Stomach (tissue), 8 donors: ENCODE measurements at regions not wholly inside any gene's neighbourhood (a gene's known extent, or its start where the extent isn't known, plus 50 kb on each side); places are given as distances from the start of the nearest gene placed in this dataset.

Experiments
- DNase-seq, 2 donors: peaks; one replicate each; pipeline versions ENCODE4 v3.0.0 to v3.0.0-alpha.2; 2013 to 2019
- H3K27ac ChIP-seq, 5 donors: fragments of 200-600 bp in 4 of 5; sonication (generic) in 4 of 5; one replicate each; pipeline ENCODE4 v1.5.1; 2013 to 2019; ENCODE audit warnings: mild to moderate bottlenecking in 1 of 5, moderate library complexity in 1 of 5
- H3K27me3 ChIP-seq, 3 donors: fragments of 200-600 bp; sonication (generic); one replicate each; pipeline ENCODE4 v1.5.1; 2017 to 2019; ENCODE audit warnings: mixed run types in 1 of 3
- H3K36me3 ChIP-seq, 4 donors: fragments of 200-600 bp; sonication (generic); 1 replicate in 3 of 4; 2 replicates in 1 of 4; pipeline ENCODE4 v1.5.1; 2016 to 2019
- H3K4me1 ChIP-seq, 4 donors: fragments of 200-600 bp; sonication (generic); one replicate each; pipeline ENCODE4 v1.5.1; 2016 to 2019
- H3K4me3 ChIP-seq, 4 donors: fragments of 200-600 bp; sonication (generic) in 3 of 4; one replicate each; pipeline ENCODE4 v1.5.1; 2016 to 2019; ENCODE audit warnings: mild to moderate bottlenecking in 1 of 4
- H3K9me3 ChIP-seq, 4 donors: fragments of 200-600 bp; sonication (generic); one replicate each; pipeline ENCODE4 v1.5.1; 2016 to 2019
- EP300 ChIP-seq: sonication (generic); formaldehyde crosslinking; IDR thresholded peaks from one replicate; pipeline ENCODE4 v1.6.1; 2017; ENCODE audit warnings: antibody characterized with exemption
- POLR2A ChIP-seq, 4 donors: fragments of 450-650 bp; IDR thresholded peaks; one replicate each; pipeline ENCODE4 v1.6.1; 2016; ENCODE audit warnings: antibody characterized with exemption in 4 of 4, control low read depth in 2 of 4, mild to moderate bottlenecking in 1 of 4, moderate library complexity in 1 of 4
- POLR2AphosphoS5 ChIP-seq, 3 donors: sonication (generic); formaldehyde crosslinking; IDR thresholded peaks; one replicate each; pipeline ENCODE4 v1.6.1; 2016; ENCODE audit warnings: antibody characterized with exemption in 3 of 3
- WGBS, 5 donors: extraction: QIAGEN DNeasy Blood & Tissue Kit in 3 of 5; methylation state at CpG; one replicate each; pipeline versions ENCODE4 v1.1.5 to v1.1.7; 2013 to 2018; 5-methylcytosine and 5-hydroxymethylcytosine counted together
- intact Hi-C: fragments of 100-400 bp; cut with DNase I; formaldehyde crosslinking; loops from one replicate; pipeline ENCODE4 v1.15.1; 2023; ENCODE audit warnings: low total_unique reads
- TF ChIP-seq, protein P1 (sequence below), 7 experiments: fragments of 450-650 bp in 4 of 7; fragments of 200-600 bp in 3 of 7; sonication (generic) in 3 of 7; IDR thresholded peaks; one replicate each; pipeline ENCODE4 v1.5.1; 2016 to 2019; ENCODE audit warnings: antibody characterized with exemption in 7 of 7, control low read depth in 2 of 7, mild to moderate bottlenecking in 1 of 7
- donor health status: healthy with polysubstance abuse.
- donor health status: Bipolar disorder and iron deficiency.
- donor health status: healthy.

DNA sequence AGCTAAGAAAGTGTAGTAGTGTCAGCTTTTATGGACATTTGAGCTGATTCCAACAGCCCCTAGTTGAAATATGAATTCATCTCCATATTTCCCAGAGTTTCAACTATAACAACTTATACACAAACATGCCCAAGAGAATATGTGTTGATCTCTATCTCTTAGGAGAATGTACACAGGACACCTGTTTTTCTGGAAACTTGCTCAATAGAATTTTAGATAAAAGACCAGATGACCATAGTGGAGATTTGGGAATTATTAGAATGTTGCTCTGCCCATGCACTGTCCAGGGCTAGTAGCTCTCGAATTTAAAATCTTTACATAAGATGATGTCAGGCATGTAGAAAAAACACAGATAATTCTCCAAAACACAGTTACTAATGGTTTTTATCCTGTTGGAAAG is 162.3 kb upstream of the VRK2 start:
- WGBS, 5 donors, result 82 to 91% (median 87%) methylated on average over 1 of the region's 1 CpG
- no peaks in the 10 kb centered on the region for H3K36me3 ChIP-seq
- H3K27ac ChIP-seq, result no peak overlapping the region
- no peak for DNase-seq
- no peaks in the 10 kb centered on the region for H3K27me3 ChIP-seq
- intact Hi-C loops, result no loop called here
- H3K4me3 ChIP-seq, result no peak overlapping the region
- TF ChIP-seq POLR2AphosphoS5 (IDR thresholded peaks at IDR 0.05), result no peak
- no peak for TF ChIP-seq EP300
- TF ChIP-seq, protein P1, sequence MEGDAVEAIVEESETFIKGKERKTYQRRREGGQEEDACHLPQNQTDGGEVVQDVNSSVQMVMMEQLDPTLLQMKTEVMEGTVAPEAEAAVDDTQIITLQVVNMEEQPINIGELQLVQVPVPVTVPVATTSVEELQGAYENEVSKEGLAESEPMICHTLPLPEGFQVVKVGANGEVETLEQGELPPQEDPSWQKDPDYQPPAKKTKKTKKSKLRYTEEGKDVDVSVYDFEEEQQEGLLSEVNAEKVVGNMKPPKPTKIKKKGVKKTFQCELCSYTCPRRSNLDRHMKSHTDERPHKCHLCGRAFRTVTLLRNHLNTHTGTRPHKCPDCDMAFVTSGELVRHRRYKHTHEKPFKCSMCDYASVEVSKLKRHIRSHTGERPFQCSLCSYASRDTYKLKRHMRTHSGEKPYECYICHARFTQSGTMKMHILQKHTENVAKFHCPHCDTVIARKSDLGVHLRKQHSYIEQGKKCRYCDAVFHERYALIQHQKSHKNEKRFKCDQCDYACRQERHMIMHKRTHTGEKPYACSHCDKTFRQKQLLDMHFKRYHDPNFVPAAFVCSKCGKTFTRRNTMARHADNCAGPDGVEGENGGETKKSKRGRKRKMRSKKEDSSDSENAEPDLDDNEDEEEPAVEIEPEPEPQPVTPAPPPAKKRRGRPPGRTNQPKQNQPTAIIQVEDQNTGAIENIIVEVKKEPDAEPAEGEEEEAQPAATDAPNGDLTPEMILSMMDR (IDR thresholded peaks at IDR 0.05), result no peak
- no peak for TF ChIP-seq POLR2A (IDR thresholded peaks at IDR 0.05)
- no peaks in the 10 kb centered on the region for H3K4me1 ChIP-seq
- no peaks in the 10 kb centered on the region for H3K9me3 ChIP-seq

DNA sequence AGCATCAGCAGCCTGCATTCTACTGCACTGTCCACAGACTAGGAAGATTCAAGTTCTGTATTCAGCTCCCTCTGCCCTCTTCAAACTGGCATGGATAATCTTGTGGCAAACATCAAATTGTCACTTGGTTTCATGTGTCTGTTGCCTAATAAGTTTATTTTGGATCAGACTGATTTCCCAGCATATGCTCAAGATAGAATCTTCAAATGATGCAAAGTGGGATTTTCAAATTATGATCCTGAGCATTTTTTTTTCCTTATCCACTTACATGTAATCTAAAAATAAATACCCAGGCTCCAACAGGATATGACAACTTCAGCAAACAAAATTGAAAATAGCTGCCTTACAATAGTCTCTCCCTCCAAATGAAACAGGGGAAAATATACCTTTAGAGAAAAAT is 160.9 kb upstream of the VRK2 start:
- no peaks in the 10 kb centered on the region for H3K9me3 ChIP-seq
- H3K27ac ChIP-seq, result no peak overlapping the region
- TF ChIP-seq, protein P1 (IDR thresholded peaks at IDR 0.05), result no peak
- no peak for TF ChIP-seq POLR2AphosphoS5 (IDR thresholded peaks at IDR 0.05)
- no peak for TF ChIP-seq EP300
- no peak for TF ChIP-seq POLR2A (IDR thresholded peaks at IDR 0.05)
- no peak overlapping the region for H3K4me3 ChIP-seq
- no peaks in the 10 kb centered on the region for H3K4me1 ChIP-seq
- no peak for DNase-seq
- intact Hi-C loops, result no loop called here
- H3K36me3 ChIP-seq, result no peaks in the 10 kb centered on the region
- H3K27me3 ChIP-seq, result no peaks in the 10 kb centered on the region

DNA sequence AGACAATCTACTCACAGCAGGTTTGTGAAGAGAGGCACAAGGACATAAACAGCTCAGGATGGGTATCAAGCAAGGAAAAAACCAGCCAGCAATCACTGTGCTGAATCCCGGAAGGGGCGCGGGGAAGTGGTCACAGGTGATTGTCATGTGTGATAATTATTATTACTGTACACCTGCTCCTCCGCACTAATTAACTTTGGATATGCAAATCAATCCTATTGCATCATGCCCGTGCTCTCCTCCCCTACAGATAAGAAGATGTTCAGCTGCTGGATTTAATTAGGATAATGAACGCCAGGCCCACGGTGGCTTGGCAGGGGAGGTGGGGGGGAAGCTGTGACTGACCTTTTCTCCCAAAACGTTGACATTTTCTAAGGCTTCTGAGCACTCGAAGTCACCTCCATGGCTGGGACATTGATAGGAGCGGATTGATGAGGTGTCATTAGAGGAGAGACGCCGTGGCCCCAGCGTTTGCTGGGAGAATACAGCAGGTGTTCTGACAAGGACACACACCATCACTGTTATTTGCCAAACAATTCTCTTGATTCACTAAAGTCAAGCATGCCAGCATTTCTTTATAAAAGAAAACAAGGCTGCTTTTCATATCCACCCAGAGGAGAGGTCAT is 160.3 kb upstream of the VRK2 start:
- DNase-seq, result no peak
- H3K9me3 ChIP-seq, result no peaks in the 10 kb centered on the region
- H3K27ac ChIP-seq, result no peak overlapping the region
- no peak overlapping the region for H3K4me3 ChIP-seq
- TF ChIP-seq POLR2A (IDR thresholded peaks at IDR 0.05) (no peak), EP300 (no peak), POLR2AphosphoS5 (IDR thresholded peaks at IDR 0.05) (no peak)
- TF ChIP-seq, protein P1 (IDR thresholded peaks at IDR 0.05), result no peak
- H3K36me3 ChIP-seq, result no peaks in the 10 kb centered on the region
- 56 to 63% (median 60%) methylated on average over 13 of the region's 13 CpGs for WGBS, 5 donors
- no peaks in the 10 kb centered on the region for H3K4me1 ChIP-seq
- no peaks in the 10 kb centered on the region for H3K27me3 ChIP-seq
- intact Hi-C loops, result no loop called here

DNA sequence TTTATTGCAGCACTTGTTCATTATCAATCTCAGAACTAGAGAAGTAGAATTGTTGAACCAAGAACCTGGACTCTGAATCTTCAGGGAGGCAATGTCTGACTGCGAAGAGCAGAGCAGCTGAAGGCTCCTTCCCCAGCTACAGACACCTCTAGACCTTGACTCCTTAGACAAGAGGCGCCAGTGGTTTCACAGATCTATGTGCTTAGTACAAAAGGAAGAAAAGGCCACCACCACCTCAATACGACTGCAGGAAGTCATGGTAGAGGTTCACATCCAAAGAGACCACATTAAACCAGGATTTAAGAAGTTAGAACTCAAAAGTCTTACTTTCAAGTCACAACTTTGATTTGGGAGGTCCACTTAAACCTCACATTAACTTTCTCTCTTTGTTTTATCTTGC is 158.1 kb upstream of the VRK2 start:
- intact Hi-C loops, result no loop called here
- Histone ChIP-seq H3K36me3 (no peaks in the 10 kb centered on the region), H3K9me3 (no peaks in the 10 kb centered on the region), H3K4me1 (no peaks in the 10 kb centered on the region), H3K27me3 (no peaks in the 10 kb centered on the region), H3K4me3 (no peak overlapping the region), H3K27ac (no peak overlapping the region)
- TF ChIP-seq, protein P1 (IDR thresholded peaks at IDR 0.05), result no peak
- TF ChIP-seq EP300 (no peak), POLR2A (IDR thresholded peaks at IDR 0.05) (no peak), POLR2AphosphoS5 (IDR thresholded peaks at IDR 0.05) (no peak)
- no peak for DNase-seq
- 73 to 90% (median 84%) methylated on average over 3 of the region's 3 CpGs for WGBS, 5 donors
